GM18861 (cell line): ENCODE measurements at regions not wholly inside any gene's neighbourhood (a gene's known extent, or its start where the extent isn't known, plus 50 kb on each side); places are given as distances from the start of the nearest gene placed in this dataset.

Experiments
- ATAC-seq: cut with Tn5 transposase; IDR thresholded peaks from one replicate; pipeline ENCODE4 v1.9.1; 2021; ENCODE audit not compliant: unreplicated experiment

DNA sequence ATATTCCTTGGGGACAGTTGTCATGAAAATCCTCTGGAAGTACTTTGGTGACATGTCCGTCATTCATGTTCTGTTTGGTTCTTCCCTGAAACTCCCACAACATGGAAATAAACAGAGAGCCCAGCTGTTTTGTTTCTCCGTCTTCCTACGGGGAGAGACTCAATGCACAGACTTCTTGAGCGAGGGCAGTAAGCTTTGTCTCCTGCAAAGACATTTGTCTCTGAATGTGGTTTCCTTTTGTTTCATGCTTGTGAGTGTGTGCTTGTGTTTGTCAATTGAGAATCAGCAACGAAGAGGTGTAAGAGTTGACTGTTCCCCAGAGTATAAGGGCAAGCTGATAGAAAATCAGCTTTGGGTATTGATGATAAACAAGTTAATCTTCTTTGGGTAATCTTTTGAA, 643.0 kb upstream of the RBFOX1 start:
- no peak for ATAC-seq

GRCh38 chr16:6687593-6687992, 645.1 kb upstream of the RBFOX1 start:
- ATAC-seq = no peak

GRCh38 chr16:6684076-6684673, 648.5 kb upstream of the RBFOX1 start:
- ATAC-seq = no peak

DNA sequence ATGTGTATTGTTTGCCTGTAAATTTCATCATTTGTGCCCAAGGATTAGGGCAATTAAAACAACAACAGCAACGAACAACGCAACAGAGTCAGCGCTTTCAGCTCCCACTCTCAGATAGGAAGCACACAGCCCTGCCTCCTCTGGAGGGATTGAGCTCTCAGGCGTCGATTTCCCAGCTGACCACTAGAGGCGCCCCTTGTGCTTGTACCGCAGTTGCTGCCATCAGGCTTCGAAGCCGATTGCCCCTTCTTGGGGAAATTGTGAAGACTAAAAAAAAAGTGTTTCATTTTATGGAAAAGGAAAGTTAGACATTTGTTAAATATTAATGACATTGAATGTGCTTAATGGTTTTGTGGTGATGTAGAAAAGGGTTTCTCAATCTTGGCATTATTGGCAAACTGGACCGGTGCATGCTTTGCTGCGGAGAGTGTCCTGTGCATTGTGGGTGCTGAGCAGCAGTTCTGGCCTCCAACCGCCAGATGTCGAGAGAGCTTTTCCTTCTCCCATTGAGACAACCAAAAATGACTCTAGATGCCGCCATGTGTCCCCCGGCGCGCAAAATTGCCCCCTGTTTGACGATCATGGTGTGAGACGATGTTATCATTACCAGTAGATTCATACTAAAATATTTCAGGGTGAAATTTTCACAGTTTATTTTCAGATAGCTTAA, 650.4 kb upstream of the RBFOX1 start:
- ATAC-seq = no peak

- no peak for ATAC-seq
Measured at GRCh38 chr16:6678586-6678985, 654.1 kb upstream of the RBFOX1 start.

DNA sequence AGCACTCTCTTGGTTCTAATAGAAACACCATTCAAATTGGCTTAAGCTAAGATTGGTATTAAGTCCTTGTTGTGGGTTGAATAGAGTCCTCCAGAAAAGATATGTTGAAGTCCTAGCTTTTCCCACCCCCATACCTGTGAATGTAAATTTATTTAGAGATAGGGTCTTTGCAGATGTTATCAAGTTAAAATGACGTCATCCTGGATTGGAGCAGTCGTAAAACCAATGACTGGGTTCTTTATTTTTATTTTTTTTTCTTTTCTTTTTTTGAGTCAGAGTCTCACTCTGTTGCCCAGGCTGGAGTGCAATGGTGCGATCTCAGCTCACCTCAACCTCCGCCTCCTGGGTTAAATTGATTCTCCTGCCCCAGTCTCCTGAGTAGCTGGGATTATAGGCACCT, 658.6 kb upstream of the RBFOX1 start:
- no peak for ATAC-seq

DNA sequence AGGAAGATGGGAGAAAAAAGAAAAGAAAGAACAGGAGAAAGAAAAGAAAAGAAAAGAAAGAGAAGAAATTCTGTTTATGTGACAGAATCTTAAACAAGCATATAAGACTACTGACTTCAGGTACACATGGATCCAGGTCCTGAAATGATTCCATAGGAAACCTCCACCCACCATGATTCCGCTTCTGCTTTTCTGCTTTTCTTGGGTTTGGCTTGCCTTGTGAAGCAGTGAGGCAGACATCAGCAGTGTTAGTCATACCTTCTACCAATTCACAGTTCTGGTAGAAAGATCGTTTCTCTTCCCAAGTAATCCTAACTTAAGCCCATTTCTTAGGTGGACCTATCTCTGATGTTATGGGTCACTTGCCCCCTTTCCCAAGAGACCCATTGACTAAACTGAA, 660.1 kb upstream of the RBFOX1 start:
- no peak for ATAC-seq

GRCh38 chr16:6667393-6667792, 665.3 kb upstream of the RBFOX1 start:
- ATAC-seq = no peak

DNA sequence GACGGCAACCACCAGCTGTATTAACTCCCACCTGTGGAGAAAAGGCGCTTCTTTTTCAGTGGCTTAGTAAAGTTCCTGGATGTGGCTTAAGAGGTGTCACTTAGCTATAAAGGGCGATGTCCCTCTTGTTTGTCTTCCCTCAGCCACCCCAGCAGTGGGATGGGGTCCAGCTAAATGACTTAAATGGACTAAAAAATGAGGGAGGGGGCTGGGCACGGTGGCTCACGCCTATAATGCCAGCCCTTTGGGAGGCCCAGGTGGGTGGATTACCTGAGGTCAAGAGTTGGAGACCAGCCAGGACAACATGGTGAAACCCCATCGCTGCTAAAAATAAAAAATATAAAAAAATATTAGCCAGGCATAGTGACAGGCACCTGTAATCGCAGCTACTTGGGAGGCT, 667.5 kb upstream of the RBFOX1 start:
- no peak for ATAC-seq

- no peak for ATAC-seq
Measured at GRCh38 chr16:6663668-6664067, 669.0 kb upstream of the RBFOX1 start.

DNA sequence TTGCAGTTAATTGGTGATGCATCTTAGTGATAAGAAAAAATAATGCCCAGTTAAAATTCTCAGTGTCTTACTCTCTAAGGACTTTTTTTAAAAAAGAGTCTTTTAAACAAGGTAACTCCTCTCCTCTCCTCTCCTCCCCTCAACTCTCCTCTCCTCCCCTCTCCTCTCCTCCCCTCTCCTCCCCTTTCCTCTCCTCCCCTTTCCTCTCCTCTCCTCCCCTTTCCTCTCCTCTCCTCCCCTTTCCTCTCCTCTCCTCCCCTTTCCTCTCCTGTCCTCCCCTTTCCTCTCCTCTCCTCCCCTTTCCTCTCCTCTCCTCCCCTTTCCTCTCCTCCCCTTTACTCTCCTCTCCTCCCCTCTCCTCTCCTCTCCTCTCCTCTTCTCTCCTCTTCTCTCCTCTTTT, 675.9 kb upstream of the RBFOX1 start:
- ATAC-seq = no peak

GRCh38 chr16:6646891-6647290, 685.8 kb upstream of the RBFOX1 start:
- ATAC-seq = no peak

- no peak for ATAC-seq
Measured at GRCh38 chr16:6645768-6646568, 686.7 kb upstream of the RBFOX1 start.

- no peak for ATAC-seq
Measured at GRCh38 chr16:6644916-6645315, 687.7 kb upstream of the RBFOX1 start.

DNA sequence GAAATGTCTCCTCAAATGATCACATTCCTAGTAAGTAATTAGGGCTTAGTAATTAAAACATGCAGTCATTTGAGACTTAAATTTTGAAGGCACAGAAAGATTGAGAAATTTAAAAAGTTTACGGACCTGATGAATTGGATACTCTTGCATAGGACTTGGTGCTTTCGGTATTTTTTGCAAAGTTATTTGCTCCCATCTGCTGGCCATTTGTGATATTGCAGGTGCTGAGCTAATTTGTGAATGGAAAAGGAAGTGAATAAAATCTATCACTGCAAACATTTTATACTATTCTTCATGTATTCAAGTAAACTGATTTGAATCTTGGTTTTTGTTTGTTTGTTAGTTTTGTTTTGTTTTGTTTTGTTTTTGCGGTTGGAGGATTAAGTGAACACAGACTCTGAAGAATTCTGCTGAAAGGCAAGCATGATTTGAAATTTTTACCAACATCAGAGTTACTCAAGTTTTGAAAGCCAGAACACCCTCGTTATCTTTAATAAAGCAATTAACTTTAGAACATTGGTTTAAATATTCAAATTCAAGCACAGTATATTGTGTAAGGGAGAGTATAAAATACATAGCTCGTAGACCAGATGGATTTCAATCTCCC, 689.5 kb upstream of the RBFOX1 start:
- peak; percentile 54 for ATAC-seq

DNA sequence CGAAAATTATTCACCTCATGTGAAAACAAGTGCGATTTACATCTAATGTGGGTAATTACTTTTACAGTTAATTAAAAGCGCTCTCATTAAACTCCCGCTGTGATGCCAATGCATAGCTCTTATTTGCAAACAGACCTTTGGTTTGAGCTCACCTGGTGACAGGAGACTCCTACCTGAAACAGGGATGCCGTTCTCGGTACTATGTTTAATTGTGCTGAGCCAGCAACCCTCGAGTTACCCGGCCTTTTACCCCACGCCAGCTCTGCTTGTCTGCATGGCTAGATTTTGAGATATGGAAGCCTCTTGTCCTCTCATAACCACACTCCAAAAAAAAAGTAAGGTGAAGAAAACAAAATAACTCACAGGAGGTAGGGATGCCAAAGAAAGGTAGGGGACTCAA, 690.4 kb upstream of the RBFOX1 start:
- ATAC-seq = no peak

- ATAC-seq = no peak
Measured at GRCh38 chr16:6641091-6641490, 691.6 kb upstream of the RBFOX1 start.

GRCh38 chr16:6636457-6636856, 696.2 kb upstream of the RBFOX1 start:
- no peak for ATAC-seq

DNA sequence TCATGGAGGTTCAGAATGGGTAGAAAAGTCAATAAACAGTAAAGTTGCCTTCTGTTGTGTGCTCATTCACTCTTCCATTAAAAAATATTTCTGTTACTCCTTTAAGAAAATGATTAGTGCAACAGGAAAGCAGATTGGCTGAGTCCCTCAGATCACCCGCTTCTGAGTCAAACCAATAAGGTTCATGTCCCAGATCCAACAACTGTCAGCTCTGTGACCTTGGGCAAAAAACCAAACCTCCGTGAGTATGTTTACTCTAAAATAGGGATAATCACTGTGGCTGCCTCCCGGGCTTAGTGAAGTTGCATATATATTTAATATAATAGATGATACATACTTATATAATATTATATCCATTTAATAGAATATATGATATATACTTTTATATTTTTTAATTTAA, 698.5 kb upstream of the RBFOX1 start:
- no peak for ATAC-seq

GRCh38 chr16:6633456-6633855, 699.2 kb upstream of the RBFOX1 start:
- ATAC-seq = no peak

DNA sequence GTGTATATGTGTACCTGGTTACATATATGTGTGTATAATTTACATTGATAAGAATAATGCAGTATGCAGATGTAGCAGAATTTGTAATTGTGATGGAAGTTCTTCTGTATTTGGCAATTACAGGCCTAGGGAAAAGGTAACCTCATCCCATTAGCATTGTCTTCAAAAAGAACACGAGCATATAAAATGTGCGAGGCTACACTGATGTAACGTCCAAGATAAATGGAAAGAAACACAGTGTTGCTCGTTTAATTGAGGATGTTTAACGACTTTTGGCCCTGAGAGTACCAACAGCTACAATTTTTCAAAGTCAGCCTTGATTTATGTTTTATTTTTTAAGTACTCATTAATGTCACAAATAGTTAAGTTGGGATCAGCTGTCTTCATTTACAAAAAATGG, 703.5 kb upstream of the RBFOX1 start:
- no peak for ATAC-seq

DNA sequence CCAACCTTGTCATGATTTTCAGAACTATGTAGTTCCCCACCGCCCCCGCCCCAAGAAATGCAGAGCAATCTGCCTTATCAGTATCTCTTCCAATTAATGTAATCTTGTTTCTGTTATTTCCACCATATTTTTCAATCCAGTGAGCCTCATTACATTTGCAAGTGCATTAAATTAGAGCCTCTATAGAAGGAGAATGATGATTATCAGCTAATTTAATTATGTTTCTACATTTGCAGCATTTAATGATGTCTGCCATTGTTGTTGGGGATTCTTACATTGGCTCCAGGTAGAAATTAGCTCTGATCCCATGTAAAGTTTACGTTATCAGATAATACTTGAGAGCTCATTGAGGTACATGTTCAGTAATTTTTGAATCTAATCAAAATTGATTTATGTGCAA, 707.0 kb upstream of the RBFOX1 start:
- no peak for ATAC-seq
